ENCODE measurements at regions not wholly inside any gene's neighbourhood (a gene's known extent, or its start where the extent isn't known, plus 50 kb on each side); places are given as distances from the start of the nearest gene placed in this dataset.

- Histone ChIP-seq H3K4me3 (ENCODE audit: low read length) (no peak overlapping the region), H3K9ac (ENCODE audit: low read length) (no peak overlapping the region), H3K36me3 (replicated peaks; ENCODE audit: low read depth, low read length) (no peaks in the 10 kb centered on the region), H4K20me1 (ENCODE audit: insufficient read depth, low read length) (no peaks in the 10 kb centered on the region), H3K9me3 (ENCODE audit: insufficient read depth, low read length) (no peaks in the 10 kb centered on the region), H2AFZ (ENCODE audit: low read depth, low read length) (no peak overlapping the region), H3K4me1 (ENCODE audit: low read length) (no peaks in the 10 kb centered on the region), H3K27me3 (ENCODE audit: low read depth, low read length) (no peaks in the 10 kb centered on the region), H3K79me2 (ENCODE audit: low read length) (no peaks in the 10 kb centered on the region), H3K27ac (ENCODE audit: low read length) (no peak overlapping the region), H3K4me2 (ENCODE audit: low read length) (no peak overlapping the region)
- TF ChIP-seq EZH2phosphoT487 (IDR thresholded peaks at IDR 0.05; ENCODE audit: low read depth) = no peak
- TF ChIP-seq CTCF (IDR thresholded peaks at IDR 0.05; ENCODE audit: low read depth, low read length) = no peak
Observed at GRCh38 chr16:51556694-51557340, 405.7 kb upstream of the SALL1 start.

- no peaks in the 10 kb centered on the region for H3K36me3 ChIP-seq (replicated peaks; ENCODE audit: low read depth, low read length)
- H3K9me3 ChIP-seq (ENCODE audit: insufficient read depth, low read length) = no peaks in the 10 kb centered on the region
- H4K20me1 ChIP-seq (ENCODE audit: insufficient read depth, low read length) = no peaks in the 10 kb centered on the region
- no peak overlapping the region for H3K4me3 ChIP-seq (ENCODE audit: low read length)
- H3K4me1 ChIP-seq (ENCODE audit: low read length) = no peaks in the 10 kb centered on the region
- H3K4me2 ChIP-seq (ENCODE audit: low read length) = no peak overlapping the region
- no peak overlapping the region for H3K9ac ChIP-seq (ENCODE audit: low read length)
- TF ChIP-seq CTCF (IDR thresholded peaks at IDR 0.05; ENCODE audit: low read depth, low read length) (no peak), EZH2phosphoT487 (IDR thresholded peaks at IDR 0.05; ENCODE audit: low read depth) (no peak)
- H2AFZ ChIP-seq (ENCODE audit: low read depth, low read length) = no peak overlapping the region
- no peak overlapping the region for H3K27ac ChIP-seq (ENCODE audit: low read length)
- no peaks in the 10 kb centered on the region for H3K79me2 ChIP-seq (ENCODE audit: low read length)
- H3K27me3 ChIP-seq (ENCODE audit: low read depth, low read length) = no peaks in the 10 kb centered on the region
Observed at GRCh38 chr16:51553910-51554309, 402.8 kb upstream of the SALL1 start.

- H3K4me2 ChIP-seq (ENCODE audit: low read length) = no peak overlapping the region
- H3K4me3 ChIP-seq (ENCODE audit: low read length) = no peak overlapping the region
- H3K36me3 ChIP-seq (replicated peaks; ENCODE audit: low read depth, low read length) = no peaks in the 10 kb centered on the region
- no peaks in the 10 kb centered on the region for H3K27me3 ChIP-seq (ENCODE audit: low read depth, low read length)
- H3K4me1 ChIP-seq (ENCODE audit: low read length) = no peaks in the 10 kb centered on the region
- no peaks in the 10 kb centered on the region for H3K9me3 ChIP-seq (ENCODE audit: insufficient read depth, low read length)
- H3K9ac ChIP-seq (ENCODE audit: low read length) = no peak overlapping the region
- H2AFZ ChIP-seq (ENCODE audit: low read depth, low read length) = no peak overlapping the region
- H3K79me2 ChIP-seq (ENCODE audit: low read length) = no peaks in the 10 kb centered on the region
- TF ChIP-seq EZH2phosphoT487 (IDR thresholded peaks at IDR 0.05; ENCODE audit: low read depth) (no peak), CTCF (IDR thresholded peaks at IDR 0.05; ENCODE audit: low read depth, low read length) (no peak)
- H3K27ac ChIP-seq (ENCODE audit: low read length) = no peak overlapping the region
- no peaks in the 10 kb centered on the region for H4K20me1 ChIP-seq (ENCODE audit: insufficient read depth, low read length)
Observed at GRCh38 chr16:51553314-51553713, 402.2 kb upstream of the SALL1 start.

GRCh38 chr16:51550800-51551347 is 399.8 kb upstream of the SALL1 start:
- Histone ChIP-seq H3K9ac (ENCODE audit: low read length) (no peak overlapping the region), H3K4me2 (ENCODE audit: low read length) (no peak overlapping the region), H3K27me3 (ENCODE audit: low read depth, low read length) (no peaks in the 10 kb centered on the region), H3K4me3 (ENCODE audit: low read length) (no peak overlapping the region), H3K4me1 (ENCODE audit: low read length) (no peaks in the 10 kb centered on the region), H3K79me2 (ENCODE audit: low read length) (no peaks in the 10 kb centered on the region), H3K9me3 (ENCODE audit: insufficient read depth, low read length) (no peaks in the 10 kb centered on the region), H3K27ac (ENCODE audit: low read length) (no peak overlapping the region), H4K20me1 (ENCODE audit: insufficient read depth, low read length) (no peaks in the 10 kb centered on the region), H2AFZ (ENCODE audit: low read depth, low read length) (no peak overlapping the region), H3K36me3 (replicated peaks; ENCODE audit: low read depth, low read length) (no peaks in the 10 kb centered on the region)
- TF ChIP-seq CTCF (IDR thresholded peaks at IDR 0.05; ENCODE audit: low read depth, low read length) (no peak), EZH2phosphoT487 (IDR thresholded peaks at IDR 0.05; ENCODE audit: low read depth) (no peak)
